ENCODE measurements at regions not wholly inside any gene's neighbourhood (a gene's known extent, or its start where the extent isn't known, plus 50 kb on each side); places are given as distances from the start of the nearest gene placed in this dataset.

DNA sequence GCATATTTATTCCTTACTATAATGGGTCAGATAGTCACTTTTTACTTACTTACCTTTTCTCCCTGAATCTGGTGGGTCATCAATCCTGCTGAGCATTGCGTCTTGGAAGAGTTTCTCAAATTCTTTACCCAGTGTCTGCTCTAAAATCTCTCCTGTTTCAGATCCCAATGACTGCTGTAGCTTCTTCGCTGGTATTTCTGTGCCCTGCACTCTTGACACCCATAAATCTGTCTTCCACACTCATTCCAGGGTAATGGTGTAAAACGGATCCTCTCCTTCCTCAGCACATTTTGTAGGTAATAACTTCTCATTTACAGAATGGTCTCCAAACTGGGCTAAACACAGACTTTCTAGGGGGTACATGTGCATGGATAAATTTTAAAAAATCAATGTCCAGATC is 407.4 kb downstream of the DMAC1 start:
- H3K27ac ChIP-seq (ENCODE audit: low read depth in 2 of 2, low read length in 1 of 2): no peak overlapping the region
- H3F3A ChIP-seq (replicated peaks; ENCODE audit: insufficient read depth): no peaks in the 10 kb centered on the region
- TF ChIP-seq YY1 (IDR thresholded peaks at IDR 0.05; ENCODE audit: low read depth): no peak
- TF ChIP-seq JUND (IDR thresholded peaks at IDR 0.05): no peak
- no peak for TF ChIP-seq EZH2phosphoT487 (IDR thresholded peaks at IDR 0.05; ENCODE audit: borderline replicate concordance, low read depth)
- no peak for TF ChIP-seq FOSL2 (IDR thresholded peaks at IDR 0.05; ENCODE audit: borderline replicate concordance, low read depth)
- TF ChIP-seq SIN3A (IDR thresholded peaks at IDR 0.05; ENCODE audit: borderline replicate concordance, low read depth, low read length): no peak
- TF ChIP-seq GABPA (IDR thresholded peaks at IDR 0.05; ENCODE audit: low read depth): no peak
- no peak for TF ChIP-seq CHD2 (IDR thresholded peaks at IDR 0.05; ENCODE audit: low read length, partially characterized antibody)
- no peak for TF ChIP-seq NFIC (IDR thresholded peaks at IDR 0.05; ENCODE audit: borderline replicate concordance)
- TF ChIP-seq, protein P1, sequence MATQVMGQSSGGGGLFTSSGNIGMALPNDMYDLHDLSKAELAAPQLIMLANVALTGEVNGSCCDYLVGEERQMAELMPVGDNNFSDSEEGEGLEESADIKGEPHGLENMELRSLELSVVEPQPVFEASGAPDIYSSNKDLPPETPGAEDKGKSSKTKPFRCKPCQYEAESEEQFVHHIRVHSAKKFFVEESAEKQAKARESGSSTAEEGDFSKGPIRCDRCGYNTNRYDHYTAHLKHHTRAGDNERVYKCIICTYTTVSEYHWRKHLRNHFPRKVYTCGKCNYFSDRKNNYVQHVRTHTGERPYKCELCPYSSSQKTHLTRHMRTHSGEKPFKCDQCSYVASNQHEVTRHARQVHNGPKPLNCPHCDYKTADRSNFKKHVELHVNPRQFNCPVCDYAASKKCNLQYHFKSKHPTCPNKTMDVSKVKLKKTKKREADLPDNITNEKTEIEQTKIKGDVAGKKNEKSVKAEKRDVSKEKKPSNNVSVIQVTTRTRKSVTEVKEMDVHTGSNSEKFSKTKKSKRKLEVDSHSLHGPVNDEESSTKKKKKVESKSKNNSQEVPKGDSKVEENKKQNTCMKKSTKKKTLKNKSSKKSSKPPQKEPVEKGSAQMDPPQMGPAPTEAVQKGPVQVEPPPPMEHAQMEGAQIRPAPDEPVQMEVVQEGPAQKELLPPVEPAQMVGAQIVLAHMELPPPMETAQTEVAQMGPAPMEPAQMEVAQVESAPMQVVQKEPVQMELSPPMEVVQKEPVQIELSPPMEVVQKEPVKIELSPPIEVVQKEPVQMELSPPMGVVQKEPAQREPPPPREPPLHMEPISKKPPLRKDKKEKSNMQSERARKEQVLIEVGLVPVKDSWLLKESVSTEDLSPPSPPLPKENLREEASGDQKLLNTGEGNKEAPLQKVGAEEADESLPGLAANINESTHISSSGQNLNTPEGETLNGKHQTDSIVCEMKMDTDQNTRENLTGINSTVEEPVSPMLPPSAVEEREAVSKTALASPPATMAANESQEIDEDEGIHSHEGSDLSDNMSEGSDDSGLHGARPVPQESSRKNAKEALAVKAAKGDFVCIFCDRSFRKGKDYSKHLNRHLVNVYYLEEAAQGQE (IDR thresholded peaks at IDR 0.05; ENCODE audit: low read depth, low read length): no peak
- no peak for TF ChIP-seq ELF1 (IDR thresholded peaks at IDR 0.05)
- TF ChIP-seq POLR2AphosphoS5 (IDR thresholded peaks at IDR 0.05; ENCODE audit: low read depth, low read length): no peak
- TF ChIP-seq RCOR1 (IDR thresholded peaks at IDR 0.05; ENCODE audit: low read length): no peak
- TF ChIP-seq, protein P2, sequence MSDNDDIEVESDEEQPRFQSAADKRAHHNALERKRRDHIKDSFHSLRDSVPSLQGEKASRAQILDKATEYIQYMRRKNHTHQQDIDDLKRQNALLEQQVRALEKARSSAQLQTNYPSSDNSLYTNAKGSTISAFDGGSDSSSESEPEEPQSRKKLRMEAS (IDR thresholded peaks at IDR 0.05; ENCODE audit: low read depth): no peak
- no peak for TF ChIP-seq SMC3 (IDR thresholded peaks at IDR 0.05; ENCODE audit: low read depth, low read length)
- no peak for TF ChIP-seq FOXJ3 (CRISPR knock-in tag; IDR thresholded peaks at IDR 0.05)
- H4K20me1 ChIP-seq (ENCODE audit: insufficient read depth): no peaks in the 10 kb centered on the region
- H3K79me2 ChIP-seq (ENCODE audit: insufficient read depth): no peaks in the 10 kb centered on the region
- H3K9me2 ChIP-seq: no peaks in the 10 kb centered on the region
- H3K9ac ChIP-seq: no peak overlapping the region
- WGBS (ENCODE audit: low lambda C conversion rate): 58% methylated on average over 3 of the region's 3 CpGs
- DNase-seq: no peak
- no peak overlapping the region for H3K4me2 ChIP-seq
- H3K4me3 ChIP-seq (ENCODE audit: low read depth in 2 of 2, low read length in 1 of 2): no peak overlapping the region
- ChIA-PET POLR2A (no interaction called here), CTCF (interaction anchor here (1.3 to 3.0 kb wide), 2 partner anchors 10 to 339 kb away, joined by 3 to 12 read pairs; no protein-coding TSS in a partner anchor)
- H3K36me3 ChIP-seq (replicated peaks in 1 of 2; ENCODE audit: control insufficient read depth in 1 of 2, insufficient read depth in 2 of 2, low read length in 1 of 2): no peaks in the 10 kb centered on the region
- no peaks in the 10 kb centered on the region for H3K27me3 ChIP-seq (ENCODE audit: insufficient read depth)
- no peaks in the 10 kb centered on the region for H3K9me3 ChIP-seq
- no peak overlapping the region for H2AFZ ChIP-seq (ENCODE audit: low read depth)
- no peaks in the 10 kb centered on the region for H3K4me1 ChIP-seq (ENCODE audit: control insufficient read depth in 1 of 2, insufficient read depth in 2 of 2, low read depth in 1 of 2, low read length in 1 of 2)

- Histone ChIP-seq H3K27ac (ENCODE audit: low read depth in 2 of 2, low read length in 1 of 2) (no peak overlapping the region), H3K9me3 (no peaks in the 10 kb centered on the region), H3K36me3 (replicated peaks in 1 of 2; ENCODE audit: control insufficient read depth in 1 of 2, insufficient read depth in 2 of 2, low read length in 1 of 2) (no peaks in the 10 kb centered on the region), H3K4me2 (no peak overlapping the region), H3K27me3 (ENCODE audit: insufficient read depth) (no peaks in the 10 kb centered on the region), H3K79me2 (ENCODE audit: insufficient read depth) (no peaks in the 10 kb centered on the region), H3K9me2 (no peaks in the 10 kb centered on the region), H2AFZ (ENCODE audit: low read depth) (no peak overlapping the region), H3K9ac (no peak overlapping the region), H4K20me1 (ENCODE audit: insufficient read depth) (no peaks in the 10 kb centered on the region), H3K4me1 (ENCODE audit: control insufficient read depth in 1 of 2, insufficient read depth in 2 of 2, low read depth in 1 of 2, low read length in 1 of 2) (no peaks in the 10 kb centered on the region), H3F3A (replicated peaks; ENCODE audit: insufficient read depth) (no peaks in the 10 kb centered on the region), H3K4me3 (ENCODE audit: low read depth in 2 of 2, low read length in 1 of 2) (no peak overlapping the region)
- WGBS (ENCODE audit: low lambda C conversion rate): 56% methylated on average over 1 of the region's 1 CpG
- ChIA-PET CTCF (interaction anchor here (2.5 kb wide), 1 partner anchor 13 kb away, joined by 10 read pairs; no protein-coding TSS in a partner anchor), POLR2A (no interaction called here)
- TF ChIP-seq FOXM1 (IDR thresholded peaks at IDR 0.05; ENCODE audit: low read depth) (no peak), CHD2 (IDR thresholded peaks at IDR 0.05; ENCODE audit: low read length, partially characterized antibody) (no peak), YY1 (IDR thresholded peaks at IDR 0.05; ENCODE audit: low read depth) (no peak), RXRA (IDR thresholded peaks at IDR 0.05; ENCODE audit: borderline replicate concordance, low read depth) (no peak)
- TF ChIP-seq, protein P3, sequence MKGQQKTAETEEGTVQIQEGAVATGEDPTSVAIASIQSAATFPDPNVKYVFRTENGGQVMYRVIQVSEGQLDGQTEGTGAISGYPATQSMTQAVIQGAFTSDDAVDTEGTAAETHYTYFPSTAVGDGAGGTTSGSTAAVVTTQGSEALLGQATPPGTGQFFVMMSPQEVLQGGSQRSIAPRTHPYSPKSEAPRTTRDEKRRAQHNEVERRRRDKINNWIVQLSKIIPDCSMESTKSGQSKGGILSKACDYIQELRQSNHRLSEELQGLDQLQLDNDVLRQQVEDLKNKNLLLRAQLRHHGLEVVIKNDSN (IDR thresholded peaks at IDR 0.05; ENCODE audit: borderline replicate concordance, low read depth): no peak
- DNase-seq: no peak
Measured at GRCh38 chr9:7388755-7389154, 410.8 kb downstream of the DMAC1 start.

Measured in SK-N-SH (cell line).